H9 (cell line): ENCODE measurements at regions not wholly inside any gene's neighbourhood (a gene's known extent, or its start where the extent isn't known, plus 50 kb on each side); places are given as distances from the start of the nearest gene placed in this dataset.

Experiments
- DNase-seq: peaks from one replicate; pipeline ENCODE4 v3.0.0-alpha.2; 2017
- H2AFZ ChIP-seq: one replicate; pipeline ENCODE4 v1.6.1; 2013; ENCODE audit warnings: mild to moderate bottlenecking, low read length, control low read depth, moderate library complexity
- H2AK5ac ChIP-seq: 2 replicates; pipeline ENCODE4 v1.6.1; 2013; ENCODE audit warnings: low read length, control low read depth, mixed read lengths; ENCODE audit not compliant: insufficient read length
- H2BK120ac ChIP-seq: one replicate; pipeline ENCODE4 v1.6.1; 2013; ENCODE audit warnings: low read depth, mild to moderate bottlenecking, low read length, control low read depth, inconsistent platforms; ENCODE audit not compliant: poor library complexity, severe bottlenecking
- H2BK12ac ChIP-seq: 2 replicates; pipeline ENCODE4 v1.6.1; 2013; ENCODE audit warnings: low read length, control low read depth, mixed read lengths, low read depth; ENCODE audit not compliant: insufficient read length
- H2BK15ac ChIP-seq: 2 replicates; pipeline ENCODE4 v1.6.1; 2013; ENCODE audit warnings: low read depth, low read length, control low read depth
- H2BK20ac ChIP-seq: one replicate; pipeline ENCODE4 v1.6.1; 2013; ENCODE audit warnings: low read depth, mild to moderate bottlenecking, low read length, control low read depth, inconsistent platforms; ENCODE audit not compliant: poor library complexity, severe bottlenecking
- H2BK5ac ChIP-seq: 2 replicates; pipeline ENCODE4 v1.6.1; 2013; ENCODE audit warnings: low read length, control low read depth, mixed read lengths; ENCODE audit not compliant: insufficient read length
- H3K14ac ChIP-seq: 2 replicates; pipeline ENCODE4 v1.6.1; 2013; ENCODE audit warnings: low read length, control low read depth; ENCODE audit not compliant: insufficient read depth
- H3K18ac ChIP-seq: 2 replicates; pipeline ENCODE4 v1.6.1; 2013; ENCODE audit warnings: low read depth, mild to moderate bottlenecking, mixed read lengths, low read length, control low read depth; ENCODE audit not compliant: insufficient read length
- H3K23ac ChIP-seq: 2 replicates; pipeline ENCODE4 v1.6.1; 2013; ENCODE audit warnings: low read length, control low read depth, mixed read lengths, low read depth; ENCODE audit not compliant: insufficient read length
- H3K23me2 ChIP-seq: 2 replicates; pipeline ENCODE4 v1.6.1; 2013; ENCODE audit warnings: low read depth, mild to moderate bottlenecking, mixed read lengths, low read length, control low read depth; ENCODE audit not compliant: insufficient read length, poor library complexity, severe bottlenecking
- H3K27ac ChIP-seq: 2 replicates; pipeline ENCODE4 v1.5.1; 2013; ENCODE audit warnings: low read length, control low read depth, mixed read lengths, low read depth; ENCODE audit not compliant: insufficient read length
- H3K27me3 ChIP-seq: 2 replicates; pipeline ENCODE4 v1.6.1; 2013; ENCODE audit warnings: low read length, control low read depth, inconsistent platforms; ENCODE audit not compliant: insufficient read depth
- H3K4ac ChIP-seq: 2 replicates; pipeline ENCODE4 v1.6.1; 2013; ENCODE audit warnings: low read depth, mild to moderate bottlenecking, control low read depth, inconsistent platforms, low read length, moderate library complexity
- H3K4me1 ChIP-seq: 2 replicates; pipeline ENCODE4 v1.6.1; 2013; ENCODE audit warnings: low read length, control low read depth, inconsistent platforms; ENCODE audit not compliant: insufficient read depth
- H3K4me2 ChIP-seq: 2 replicates; pipeline ENCODE4 v1.6.1; 2013; ENCODE audit warnings: low read length, control low read depth, mixed read lengths; ENCODE audit not compliant: insufficient read length, insufficient read depth
- H3K56ac ChIP-seq: 2 replicates; pipeline ENCODE4 v1.6.1; 2013; ENCODE audit warnings: low read depth, mild to moderate bottlenecking, mixed read lengths, low read length, control low read depth; ENCODE audit not compliant: insufficient read length
- H3K79me1 ChIP-seq: 2 replicates; pipeline ENCODE4 v1.6.1; 2013; ENCODE audit warnings: low read depth, mild to moderate bottlenecking, moderate library complexity, low read length, control low read depth, inconsistent platforms; ENCODE audit not compliant: insufficient read depth, poor library complexity, severe bottlenecking
- H3K79me2 ChIP-seq: 2 replicates; pipeline ENCODE4 v1.6.1; 2013; ENCODE audit warnings: low read length, control low read depth, inconsistent platforms; ENCODE audit not compliant: insufficient read depth
- H3K9ac ChIP-seq: 2 replicates; pipeline ENCODE4 v1.6.1; 2013; ENCODE audit warnings: low read length, control low read depth, mixed read lengths; ENCODE audit not compliant: insufficient read length; ENCODE audit errors: extremely low read depth
- H3K9me3 ChIP-seq: one replicate; pipeline ENCODE4 v1.6.1; 2013; ENCODE audit warnings: low read depth, low read length, inconsistent platforms; ENCODE audit not compliant: control insufficient read depth
- H3T11ph ChIP-seq: one replicate; pipeline ENCODE4 v1.6.1; 2013; ENCODE audit warnings: mild to moderate bottlenecking, low read length, control low read depth, inconsistent platforms
- H4K20me1 ChIP-seq: one replicate; pipeline ENCODE4 v1.6.1; 2013; ENCODE audit not compliant: control insufficient read depth, insufficient read length, insufficient read depth
- H4K5ac ChIP-seq: 2 replicates; pipeline ENCODE4 v1.6.1; 2013; ENCODE audit warnings: low read depth, mild to moderate bottlenecking, mixed read lengths, low read length, control low read depth; ENCODE audit not compliant: insufficient read length
- H4K8ac ChIP-seq: replicated peaks from 2 replicates; pipeline ENCODE4 v1.6.1; 2013; ENCODE audit warnings: low read length, control low read depth, mixed read lengths, low read depth; ENCODE audit not compliant: insufficient read length
- H4K91ac ChIP-seq: 2 replicates; pipeline ENCODE4 v1.6.1; 2013; ENCODE audit warnings: low read depth, mild to moderate bottlenecking, moderate library complexity, mixed read lengths, low read length, control low read depth; ENCODE audit not compliant: insufficient read length
- H3K27ac Mint-ChIP-seq, 3 experiments: 2 replicates in 2 of 3; 3 replicates in 1 of 3; pipeline ENCODE4 v1.8.0; 2020 to 2021; ENCODE audit warnings: mixed read lengths in 3 of 3, mild to moderate bottlenecking in 1 of 3, moderate library complexity in 1 of 3
- H3K27me3 Mint-ChIP-seq: 2 replicates; pipeline ENCODE4 v1.8.0; 2021; ENCODE audit warnings: low read depth, mild to moderate bottlenecking, moderate library complexity, mixed read lengths
- H3K36me3 Mint-ChIP-seq, 3 experiments: 2 replicates in 2 of 3; 3 replicates in 1 of 3; pipeline ENCODE4 v1.8.0; 2020 to 2021; ENCODE audit warnings: low read depth in 3 of 3, mixed read lengths in 3 of 3; ENCODE audit not compliant: insufficient read depth in 1 of 3
- H3K4me1 Mint-ChIP-seq, 2 experiments: 2 replicates each; pipeline ENCODE4 v1.8.0; 2020; ENCODE audit warnings: mixed read lengths in 2 of 2
- H3K4me3 Mint-ChIP-seq, 2 experiments: 2 replicates in 1 of 2; 3 replicates in 1 of 2; pipeline ENCODE4 v1.8.0; 2020 to 2021; ENCODE audit warnings: mild to moderate bottlenecking in 2 of 2, mixed read lengths in 2 of 2, moderate library complexity in 1 of 2
- H3K9me3 Mint-ChIP-seq, 2 experiments: 2 replicates in 1 of 2; 3 replicates in 1 of 2; pipeline ENCODE4 v1.8.0; 2020; ENCODE audit warnings: mild to moderate bottlenecking in 2 of 2, mixed read lengths in 2 of 2, moderate library complexity in 1 of 2
- TF ChIP-seq, protein P1 (sequence below): fragments of 200-600 bp; sonication (generic); conservative IDR thresholded peaks from 3 replicates; pipeline ENCODE4 v1.8.0; 2021; ENCODE audit warnings: antibody characterized with exemption, mild to moderate bottlenecking

DNA sequence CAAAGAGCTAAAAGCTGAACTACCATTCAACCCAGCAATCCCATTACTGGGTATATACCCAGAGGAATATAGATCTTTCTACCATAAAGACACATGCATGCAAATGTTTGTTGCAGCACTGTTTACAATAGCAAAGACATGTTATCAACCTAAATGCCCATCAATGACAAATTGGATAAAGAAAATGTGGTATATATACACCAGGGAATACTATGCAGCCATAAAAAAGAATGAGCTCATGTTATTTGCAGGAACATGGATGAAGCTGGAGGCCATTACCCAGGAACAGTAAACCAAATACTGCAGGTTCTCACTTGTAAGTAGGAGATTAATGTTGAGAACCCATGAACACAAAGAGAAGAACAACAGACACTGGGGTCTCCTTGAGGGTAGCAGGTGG is 1295.1 kb downstream of the TYW1 start:
- Histone ChIP-seq H3K27ac (no peak overlapping the region), H2AFZ (no peak overlapping the region), H3T11ph (no peak overlapping the region), H3K23me2 (no peaks in the 10 kb centered on the region), H3K27me3 (no peaks in the 10 kb centered on the region), H3K9ac (no peak overlapping the region), H3K56ac (no peak overlapping the region), H2AK5ac (no peak overlapping the region), H3K4ac (no peak overlapping the region), H2BK12ac (no peak overlapping the region), H4K8ac (no peak overlapping the region), H3K18ac (no peak overlapping the region), H3K9me3 (peaks cover 9% of the 10 kb centered on the region), H4K20me1 (no peaks in the 10 kb centered on the region), H3K14ac (no peak overlapping the region), H3K4me1 (no peaks in the 10 kb centered on the region; the same call in 1 of the 2 replicates), H2BK120ac (no peak overlapping the region), H2BK15ac (no peak overlapping the region), H4K5ac (no peak overlapping the region), H3K4me2 (no peak overlapping the region), H3K79me1 (no peaks in the 10 kb centered on the region), H4K91ac (no peak overlapping the region), H3K23ac (no peak overlapping the region), H2BK20ac (no peak overlapping the region), H3K79me2 (no peaks in the 10 kb centered on the region), H2BK5ac (no peak overlapping the region)
- Mint-ChIP-seq H3K27me3 (no peaks in the 10 kb centered on the region; the same call in 1 of the 2 replicates), H3K9me3 (peaks cover 39 to 46% of the 10 kb centered on the region in 2 experiments), H3K36me3 (peaks cover 17 to 50% (median 24%) of the 10 kb centered on the region in 3 experiments), H3K4me1 (peaks cover 17 to 27% of the 10 kb centered on the region in 2 experiments), H3K4me3 (no peak overlapping the region), H3K27ac (no peak overlapping the region)
- TF ChIP-seq, protein P1, sequence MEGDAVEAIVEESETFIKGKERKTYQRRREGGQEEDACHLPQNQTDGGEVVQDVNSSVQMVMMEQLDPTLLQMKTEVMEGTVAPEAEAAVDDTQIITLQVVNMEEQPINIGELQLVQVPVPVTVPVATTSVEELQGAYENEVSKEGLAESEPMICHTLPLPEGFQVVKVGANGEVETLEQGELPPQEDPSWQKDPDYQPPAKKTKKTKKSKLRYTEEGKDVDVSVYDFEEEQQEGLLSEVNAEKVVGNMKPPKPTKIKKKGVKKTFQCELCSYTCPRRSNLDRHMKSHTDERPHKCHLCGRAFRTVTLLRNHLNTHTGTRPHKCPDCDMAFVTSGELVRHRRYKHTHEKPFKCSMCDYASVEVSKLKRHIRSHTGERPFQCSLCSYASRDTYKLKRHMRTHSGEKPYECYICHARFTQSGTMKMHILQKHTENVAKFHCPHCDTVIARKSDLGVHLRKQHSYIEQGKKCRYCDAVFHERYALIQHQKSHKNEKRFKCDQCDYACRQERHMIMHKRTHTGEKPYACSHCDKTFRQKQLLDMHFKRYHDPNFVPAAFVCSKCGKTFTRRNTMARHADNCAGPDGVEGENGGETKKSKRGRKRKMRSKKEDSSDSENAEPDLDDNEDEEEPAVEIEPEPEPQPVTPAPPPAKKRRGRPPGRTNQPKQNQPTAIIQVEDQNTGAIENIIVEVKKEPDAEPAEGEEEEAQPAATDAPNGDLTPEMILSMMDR: no peak
- DNase-seq: no peak
